Stimulated activated CD8-positive, alpha-beta memory T cell treated with anti-CD3 and anti-CD28 coated beads, Interleukin-7, amount 100 ng/mL, for 48 hours (primary cell): ENCODE measurements at regions not wholly inside any gene's neighbourhood (a gene's known extent, or its start where the extent isn't known, plus 50 kb on each side); places are given as distances from the start of the nearest gene placed in this dataset.
"Not testable (repeated sequence)": the region's sequence is repeated elsewhere in the genome, so short reads cannot be mapped to it uniquely, and the experiment has no call there.

Source experiments
- DNase-seq, 2 donors: peaks; one replicate each; pipeline ENCODE4 v3.0.0-alpha.2; 2020; ENCODE audit warnings: low read depth in 1 of 2; ENCODE audit errors: extremely low read depth in 1 of 2

- DNase-seq, result no peak
These were observed 109.6 kb upstream of the FSIP2 start for GRCh38 chr2:185628985-185629384.

- DNase-seq, result no peak
These were observed 105.0 kb upstream of the FSIP2 start for GRCh38 chr2:185633621-185634020.

DNA sequence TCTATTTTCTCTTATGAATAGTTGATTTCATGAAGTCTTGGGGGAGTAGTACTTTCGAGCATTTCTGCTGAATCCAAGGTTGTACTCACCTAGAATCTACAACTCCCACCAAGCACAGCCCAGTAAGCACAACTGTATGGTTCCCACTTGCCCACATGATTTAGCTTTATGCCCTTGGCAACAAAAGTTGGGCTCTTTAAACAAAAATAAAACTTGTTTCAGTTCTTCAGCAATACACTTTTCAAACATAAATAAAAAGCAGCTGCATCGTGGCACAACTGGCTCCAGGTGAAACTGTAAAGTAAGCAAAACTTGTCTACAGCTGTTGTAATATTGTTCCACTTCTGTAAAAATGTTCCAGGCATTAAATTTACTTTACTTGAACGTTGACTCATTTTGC lies 99.8 kb upstream of the FSIP2 start:
- DNase-seq, result no peak

- DNase-seq, result no peak
These were observed 98.0 kb upstream of the FSIP2 start for GRCh38 chr2:185640588-185640987.

DNA sequence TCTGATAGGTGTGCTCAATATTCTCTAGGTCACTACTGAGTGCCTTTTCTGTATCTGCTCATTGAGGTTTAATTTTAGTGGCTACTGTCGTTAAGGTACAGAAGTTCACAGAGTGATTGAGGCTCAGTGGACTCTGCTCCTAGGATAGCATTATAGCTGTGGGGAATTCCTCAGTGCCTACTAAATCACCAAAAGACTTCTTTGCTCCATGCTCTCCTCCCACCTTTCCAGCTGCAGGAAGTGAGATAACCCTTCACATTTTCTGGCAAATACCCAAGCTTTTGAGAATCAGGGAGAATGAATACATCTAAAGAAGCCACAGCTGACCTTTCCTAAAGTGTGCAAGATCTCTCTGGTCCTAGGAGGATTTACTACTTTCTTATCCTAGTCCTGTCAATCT lies 95.2 kb upstream of the FSIP2 start:
- DNase-seq, result no peak

- DNase-seq, result no peak
These were observed 93.8 kb upstream of the FSIP2 start for GRCh38 chr2:185644828-185645227.

GRCh38 chr2:185645529-185645928 lies 93.1 kb upstream of the FSIP2 start:
- no peak for DNase-seq

GRCh38 chr2:185658750-185659149 lies 79.9 kb upstream of the FSIP2 start:
- no peak for DNase-seq

DNA sequence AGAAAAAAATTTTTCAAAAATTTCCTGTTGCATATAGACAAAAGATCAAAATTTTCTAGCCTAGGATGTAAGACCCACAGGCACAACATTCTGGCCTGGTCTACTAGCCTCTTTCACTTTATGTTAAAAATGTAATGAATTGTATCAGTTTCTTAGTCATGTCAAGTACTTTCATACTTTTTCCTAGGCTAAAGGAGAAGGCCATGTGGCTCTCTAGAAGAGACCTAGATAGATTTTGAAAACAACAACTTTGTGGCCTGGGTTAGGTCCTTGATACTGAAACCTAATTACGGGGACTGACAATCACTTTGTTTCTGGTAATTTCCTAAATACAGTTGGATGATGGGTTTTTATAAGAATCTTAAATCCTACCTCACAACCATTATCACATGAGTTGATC lies 74.8 kb upstream of the FSIP2 start:
- DNase-seq, result no peak

- DNase-seq, result no peak
These were observed 74.2 kb upstream of the FSIP2 start for GRCh38 chr2:185664384-185664783.

DNA sequence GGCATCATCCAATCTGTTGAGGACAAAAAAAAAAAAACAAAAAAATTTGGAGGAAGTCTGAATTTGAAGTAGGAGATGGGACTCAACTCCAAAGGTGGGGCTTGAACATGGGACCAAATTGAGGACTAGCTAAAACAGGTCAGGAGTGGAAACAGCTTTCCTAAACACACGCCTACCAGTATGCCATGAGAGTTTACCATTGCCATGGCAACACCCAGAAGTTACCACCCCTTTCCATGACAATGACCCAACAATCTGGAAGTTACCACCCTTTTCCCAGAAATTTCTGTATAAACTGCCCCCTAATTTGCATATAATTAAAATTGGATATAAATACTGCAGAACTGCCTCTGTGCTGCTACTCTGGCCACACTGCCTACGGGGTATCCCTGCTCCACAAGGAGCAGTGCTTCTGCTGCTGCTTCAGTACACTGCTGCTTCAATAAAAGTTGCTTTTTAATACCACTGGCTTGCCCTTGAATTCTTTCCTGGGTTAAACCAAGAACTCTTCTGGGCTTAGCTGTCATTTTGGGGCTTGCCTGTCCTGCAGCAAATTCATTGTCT lies 73.3 kb upstream of the FSIP2 start:
- DNase-seq, result no peak

DNA sequence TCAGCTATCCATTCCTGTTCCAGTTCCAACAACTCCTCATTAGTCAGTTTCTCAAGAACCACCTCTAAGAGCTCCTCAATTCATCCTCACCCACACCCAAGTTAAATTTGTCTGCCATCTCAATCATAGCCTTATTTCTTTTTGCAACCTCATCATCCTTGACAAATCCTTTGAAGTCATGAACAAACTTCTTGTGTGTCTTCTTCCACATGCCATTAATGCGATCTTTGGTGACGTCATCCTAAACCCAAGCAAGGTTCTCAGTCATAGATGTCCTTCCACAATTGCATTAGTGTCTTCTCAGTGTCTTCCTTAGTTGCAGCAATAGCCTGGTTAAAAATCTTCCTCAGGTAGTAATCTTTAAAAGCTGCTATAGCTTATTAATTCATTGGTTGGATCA lies 71.2 kb upstream of the FSIP2 start:
- DNase-seq, result no peak

- DNase-seq, result no peak
These were observed 69.9 kb upstream of the FSIP2 start for GRCh38 chr2:185668710-185669109.

- DNase-seq, result no peak
These were observed 64.4 kb upstream of the FSIP2 start for GRCh38 chr2:185674232-185674631.

DNA sequence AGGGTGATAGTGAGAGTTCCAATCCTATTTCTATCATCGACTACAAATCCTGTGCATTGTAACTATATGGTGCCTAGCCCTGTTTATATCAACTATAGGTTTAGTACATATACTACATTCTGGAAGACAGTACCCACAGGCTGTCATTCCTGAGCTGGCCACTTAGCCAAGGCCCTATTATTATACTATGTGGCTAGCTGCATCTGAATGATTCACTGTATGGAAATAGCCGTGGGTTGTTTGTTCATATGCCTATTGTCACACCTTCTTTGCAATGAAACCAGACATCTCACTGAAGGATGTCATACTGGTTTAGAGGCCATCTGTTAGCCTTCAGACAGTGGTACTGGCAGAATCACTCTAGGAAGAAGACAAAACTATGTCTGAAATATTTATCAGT lies 62.3 kb upstream of the FSIP2 start:
- DNase-seq, result no peak

- not testable (repeated sequence) for DNase-seq
These were observed 51.6 kb upstream of the FSIP2 start for GRCh38 chr2:185687001-185687400.

GRCh38 chr2:185687967-185688366 lies 50.6 kb upstream of the FSIP2 start:
- DNase-seq, result no peak
